NCI-H187 treated with DMSO at 0.1 percent for 48 hours (cell line): ENCODE measurements at regions not wholly inside any gene's neighbourhood (a gene's known extent, or its start where the extent isn't known, plus 50 kb on each side); places are given as distances from the start of the nearest gene placed in this dataset.
"Not testable (repeated sequence)": the region's sequence is repeated elsewhere in the genome, so short reads cannot be mapped to it uniquely, and the experiment has no call there.

ENCODE experiments used
- DNase-seq: peaks from one replicate; lab custom pipeline; 2025; lab: John Stamatoyannopoulos, UW

DNA sequence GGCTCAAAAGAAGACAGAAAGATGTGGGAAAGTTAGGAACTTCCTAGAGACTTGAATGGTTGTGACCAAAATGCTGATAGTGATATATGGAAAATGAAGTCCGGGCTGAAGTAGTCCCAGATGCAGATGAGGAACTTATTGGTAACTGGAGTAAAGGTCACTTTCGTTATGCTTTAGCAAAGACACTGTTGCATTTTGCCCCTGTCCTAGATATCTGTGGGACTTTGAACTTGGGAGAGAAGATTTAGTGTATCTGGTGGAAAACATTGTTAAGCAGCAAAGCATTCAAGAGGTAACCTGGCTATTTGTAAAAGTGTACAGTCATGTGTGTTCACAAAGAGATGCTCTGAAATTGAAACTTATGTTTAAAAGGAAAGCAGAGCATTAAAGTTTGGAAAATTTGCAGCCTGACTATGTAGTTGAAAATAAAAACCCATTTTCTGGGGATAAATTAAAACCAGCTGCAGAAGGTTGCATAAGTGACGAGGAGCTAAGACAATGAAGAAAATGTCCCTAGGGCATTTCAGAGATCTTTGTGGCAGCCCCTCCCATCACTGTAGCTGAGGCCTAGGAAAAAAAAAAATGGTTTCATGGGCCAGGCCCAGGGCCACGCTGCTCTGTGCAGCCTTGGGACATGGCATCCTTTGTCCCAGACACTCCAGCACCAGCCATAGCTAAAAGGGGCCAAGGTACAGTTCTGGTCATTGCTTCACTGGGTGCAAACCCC lies 1692.2 kb downstream of the HACE1 start:
- no peak for DNase-seq

DNA sequence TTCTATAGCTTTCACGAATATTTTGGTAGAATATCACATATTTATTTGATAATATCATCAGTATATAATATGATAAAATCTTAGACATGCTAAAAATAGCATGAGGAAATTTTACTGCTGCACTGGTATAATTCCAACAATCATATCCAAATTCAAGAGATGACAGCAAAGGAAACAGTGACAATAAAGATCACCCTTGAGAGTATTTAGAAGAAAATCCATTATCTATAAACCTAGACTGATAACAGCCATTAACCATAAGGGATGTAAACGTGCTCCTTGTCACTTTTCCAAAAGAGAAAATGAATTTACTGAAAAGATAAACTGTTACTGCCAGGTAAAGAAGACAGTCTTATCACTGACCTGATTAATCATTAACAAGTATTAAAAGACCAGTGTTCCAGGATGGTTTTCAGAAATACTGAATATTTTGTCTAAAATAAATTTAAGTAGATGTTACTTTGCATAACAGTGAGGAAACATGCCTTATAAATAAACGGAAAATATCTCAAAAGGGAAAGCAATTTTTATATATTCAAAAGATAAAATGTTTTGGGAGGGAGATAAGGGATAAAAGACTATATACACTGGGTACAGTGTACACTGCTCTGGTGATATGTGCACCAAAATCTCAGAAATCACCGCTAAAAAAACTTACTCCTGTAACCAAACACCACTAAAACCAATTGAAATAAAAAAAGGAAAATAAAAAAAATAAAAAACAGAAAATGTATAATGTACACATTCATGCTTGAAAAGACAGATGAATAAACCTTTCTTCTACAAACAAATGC lies 1704.7 kb downstream of the HACE1 start:
- DNase-seq, result no peak

DNA sequence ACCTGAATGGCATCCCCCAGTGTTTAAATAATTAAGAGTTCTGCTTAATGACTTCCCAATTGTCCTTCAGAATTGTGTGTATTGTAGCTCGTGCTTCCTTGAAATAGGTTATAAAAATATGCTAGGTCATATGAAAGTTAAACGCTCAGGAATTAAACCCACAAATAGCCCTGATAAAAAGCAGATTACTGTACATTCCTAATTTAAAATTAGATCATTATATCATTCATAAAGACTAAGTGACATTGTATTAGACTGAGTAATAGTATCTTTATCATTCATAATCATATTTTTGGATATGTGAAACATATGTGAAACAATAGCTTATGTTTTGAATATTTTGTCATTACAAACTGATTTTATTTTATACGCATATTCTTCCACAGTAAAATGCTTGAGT lies 1706.7 kb downstream of the HACE1 start:
- DNase-seq, result no peak

DNA sequence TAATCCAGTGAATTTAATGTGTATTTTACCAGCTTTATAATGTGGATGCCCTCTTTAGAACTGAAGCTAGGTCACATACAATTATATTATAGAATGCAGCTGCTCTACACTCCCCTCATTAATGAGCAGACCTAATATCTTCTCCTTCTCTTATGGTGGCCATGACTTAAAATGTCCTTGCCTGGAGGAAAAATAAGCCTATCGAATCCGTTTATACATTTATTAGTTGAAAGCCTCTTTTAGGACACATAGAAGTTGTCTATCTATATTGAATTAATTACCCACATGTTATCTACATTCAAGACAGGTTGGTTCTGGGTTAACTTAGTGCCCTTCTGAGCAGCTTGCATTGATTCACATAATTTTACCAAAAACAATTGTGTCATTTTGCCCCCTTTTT lies 1716.8 kb downstream of the HACE1 start:
- DNase-seq, result no peak

DNA sequence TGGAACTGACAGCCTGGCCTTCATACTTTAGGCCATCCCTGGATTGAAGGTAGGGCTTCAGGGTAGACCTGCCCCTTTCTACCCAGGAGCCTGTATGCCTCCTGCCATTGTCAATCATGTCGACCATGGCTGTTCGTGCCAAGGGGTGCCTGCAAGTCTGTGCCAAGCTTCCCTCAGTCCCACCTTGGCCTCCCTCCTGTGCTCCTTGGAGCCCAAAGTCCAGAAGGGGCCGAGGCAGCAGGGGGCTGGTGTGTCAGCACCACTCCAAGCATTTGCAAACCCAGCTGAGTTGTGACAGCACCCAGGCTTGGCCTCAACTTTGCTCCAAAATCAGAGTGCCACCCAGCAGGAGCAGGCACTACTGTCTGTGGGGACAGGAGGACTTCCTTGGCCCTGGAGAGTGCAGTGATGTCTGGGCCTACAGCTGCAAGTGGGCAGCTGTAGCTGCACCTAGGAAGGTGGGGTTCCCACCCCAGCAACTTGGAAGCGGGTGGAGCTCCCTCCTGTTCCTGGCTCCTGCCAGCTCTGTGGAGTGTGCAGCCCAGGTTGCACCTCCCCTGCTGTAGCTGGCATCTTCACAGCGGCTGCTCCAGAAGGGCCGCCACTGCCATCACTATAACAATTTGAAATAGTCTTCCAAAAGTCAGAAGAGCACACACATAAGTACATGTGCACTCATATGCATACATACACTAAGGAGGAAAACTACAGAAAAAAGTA lies 1719.3 kb downstream of the HACE1 start:
- no peak for DNase-seq

DNA sequence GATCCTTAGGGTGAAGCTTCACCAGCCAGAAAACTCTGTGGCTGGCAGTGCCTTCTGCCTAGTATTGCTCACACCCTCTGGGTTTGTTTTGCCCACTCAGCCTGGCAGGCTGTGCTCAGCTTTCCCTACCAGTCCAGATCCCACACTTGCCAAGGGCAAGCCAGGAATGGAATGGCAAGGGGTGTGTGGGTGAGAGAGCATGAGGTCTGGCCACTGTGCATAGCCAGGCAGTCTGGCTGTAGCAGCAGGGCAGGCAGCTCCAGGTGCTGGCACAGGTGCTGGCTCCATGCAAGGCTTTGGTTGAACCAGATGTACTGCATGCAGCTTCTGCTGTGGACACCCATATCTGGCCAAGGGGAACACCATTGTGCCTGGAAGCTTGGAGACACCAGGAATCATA lies 1720.3 kb downstream of the HACE1 start:
- DNase-seq, result no peak

DNA sequence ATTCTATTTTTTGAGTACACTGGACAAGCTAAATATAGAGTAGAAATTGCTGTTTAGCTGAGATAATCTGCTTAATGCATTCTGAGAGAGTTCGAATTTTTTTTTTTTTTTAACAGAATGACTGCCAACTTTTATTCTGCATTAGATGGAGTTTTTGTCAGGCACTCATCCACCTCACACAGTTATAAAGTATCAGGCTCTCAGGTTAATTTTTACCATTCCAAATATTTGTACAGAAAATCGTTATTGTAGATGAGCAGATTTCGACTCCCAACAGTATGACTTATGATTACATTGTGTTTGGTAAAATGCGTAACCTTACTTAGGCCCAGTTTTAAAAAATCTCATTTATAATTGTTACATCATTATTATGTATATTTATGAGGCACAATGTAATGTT lies 1731.0 kb downstream of the GRIK2 start:
- no peak for DNase-seq

DNA sequence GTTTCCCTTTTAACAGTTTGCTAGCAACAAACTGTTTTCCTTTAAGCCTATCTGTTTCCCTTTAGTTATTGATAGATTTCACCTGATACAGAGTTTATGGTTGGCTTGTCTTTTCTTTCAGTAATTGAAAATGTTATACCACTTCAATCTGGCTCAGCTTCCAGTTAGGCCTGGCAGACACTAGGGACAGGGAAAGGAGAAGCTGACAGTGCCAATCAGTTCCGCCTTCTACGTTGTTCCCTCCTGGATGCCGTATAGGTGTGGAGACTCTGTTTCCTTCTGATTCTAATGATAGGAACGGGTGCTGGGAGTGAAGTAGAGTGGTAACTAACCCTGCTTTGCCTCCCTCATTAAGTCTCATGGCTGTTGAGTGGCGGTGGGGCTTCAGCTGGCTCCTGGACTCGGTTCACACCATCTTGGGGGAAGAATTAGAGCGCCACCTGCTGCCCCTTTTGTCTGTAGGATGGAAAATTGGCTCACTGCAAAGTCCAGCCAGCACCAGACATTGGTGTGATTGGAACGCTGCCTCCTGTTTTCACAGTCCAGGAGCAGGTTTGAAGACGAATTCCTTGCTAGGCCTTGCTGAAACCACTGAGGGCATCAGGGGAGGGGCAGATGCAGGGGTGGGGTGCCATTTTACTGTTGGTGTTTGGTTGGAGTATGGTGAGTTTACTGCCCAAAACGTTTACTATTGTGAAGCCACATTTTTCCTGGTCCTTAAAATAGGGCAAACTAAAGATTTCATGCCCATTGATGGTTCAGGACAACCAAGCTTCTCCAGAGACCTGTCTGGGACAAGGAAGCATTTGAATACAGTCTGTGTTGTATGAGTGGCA lies 1729.5 kb downstream of the GRIK2 start:
- DNase-seq, result peak; percentile 6

DNA sequence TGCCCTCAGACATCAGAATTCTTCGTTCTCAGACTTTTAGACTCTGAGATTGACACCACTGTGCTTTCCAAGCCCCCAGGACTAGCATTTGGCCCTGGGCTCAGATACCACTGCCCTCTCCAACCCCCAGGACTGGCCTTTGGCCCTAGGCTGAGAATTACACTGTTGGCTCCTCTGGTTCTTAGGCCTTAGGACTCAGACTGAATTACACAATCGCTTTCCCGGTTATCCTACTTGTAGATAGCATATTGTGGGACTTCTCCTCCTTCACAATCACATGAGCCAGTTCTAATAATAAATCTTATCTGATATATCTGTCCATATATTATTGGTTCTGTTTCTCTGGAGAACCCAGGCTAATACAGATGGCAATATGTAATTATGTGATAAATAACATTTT lies 1725.5 kb downstream of the GRIK2 start:
- DNase-seq, result no peak

DNA sequence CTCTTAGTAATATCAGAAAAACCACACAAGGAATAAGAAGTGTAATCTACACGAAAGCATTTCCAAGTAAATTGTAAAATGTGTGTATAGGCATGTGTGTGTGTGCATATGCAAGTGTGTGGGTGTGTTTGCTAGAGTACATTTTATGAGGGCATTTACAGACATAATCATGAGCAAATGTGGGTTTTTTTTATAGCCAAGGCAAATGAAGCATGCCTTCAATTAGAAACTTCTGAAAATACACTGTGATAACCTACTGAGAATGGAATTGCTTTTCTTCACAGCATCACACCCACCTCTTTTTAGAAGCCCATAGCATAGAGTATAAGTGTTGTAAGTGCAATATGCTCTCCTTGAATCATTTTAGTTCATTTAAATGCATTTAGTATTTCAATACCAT lies 1721.1 kb downstream of the GRIK2 start:
- no peak for DNase-seq

DNA sequence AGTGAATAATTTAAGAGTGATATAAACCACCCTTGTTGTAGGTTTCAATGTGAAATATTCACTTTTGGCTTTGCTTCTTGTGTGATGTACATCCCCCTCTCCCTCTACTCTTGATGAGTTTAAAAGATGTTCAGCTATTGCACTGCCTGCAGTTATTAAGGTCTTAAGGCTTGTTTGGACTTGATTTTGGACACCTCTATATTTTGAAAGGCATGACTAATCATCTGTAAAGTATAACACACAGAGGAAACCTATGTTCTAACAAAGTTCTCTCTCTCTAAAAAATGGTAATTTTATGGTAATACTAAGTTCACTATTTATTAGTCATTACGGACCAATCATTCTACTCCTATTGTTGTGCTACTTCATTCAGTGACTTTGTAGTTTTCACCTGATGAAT lies 1719.9 kb downstream of the GRIK2 start:
- DNase-seq, result no peak

DNA sequence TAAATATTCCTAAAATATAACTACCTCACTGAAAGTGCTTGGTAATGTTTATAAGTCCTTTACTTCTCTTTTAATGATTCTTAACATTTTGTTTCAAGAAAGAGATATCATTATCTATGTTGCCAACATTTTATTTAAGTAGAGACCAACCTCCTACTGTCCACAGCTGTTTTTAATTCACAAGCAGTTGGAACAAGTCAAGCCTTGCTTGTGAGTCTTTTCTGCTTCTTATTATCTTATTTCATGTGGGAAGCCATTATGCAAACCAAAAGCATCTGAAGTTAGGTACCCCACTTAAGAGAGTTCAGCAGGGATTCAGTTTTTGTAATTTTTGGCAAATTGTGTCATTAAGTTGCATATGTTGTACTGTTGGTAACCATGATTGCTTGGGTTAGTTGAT lies 1714.5 kb downstream of the GRIK2 start:
- DNase-seq, result no peak

DNA sequence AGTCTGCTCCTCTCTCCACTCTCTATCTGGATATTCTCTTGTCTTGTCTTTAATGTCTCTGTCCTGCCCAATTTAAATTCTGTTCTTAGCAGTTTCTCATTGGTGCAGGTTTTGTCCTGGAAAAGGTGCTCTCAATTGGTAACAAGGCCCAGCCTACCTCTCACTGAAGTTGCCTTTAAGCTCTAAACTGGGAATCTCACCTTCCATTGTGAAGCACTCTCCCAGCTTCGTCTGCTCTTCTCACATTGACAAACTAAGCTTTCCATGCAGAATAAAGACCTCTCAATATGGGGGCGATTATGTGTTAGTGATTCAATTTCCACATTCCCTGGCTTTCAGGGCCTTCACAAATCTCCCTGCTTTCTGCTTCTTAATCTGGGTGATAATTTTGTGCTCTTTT lies 1712.2 kb downstream of the GRIK2 start:
- DNase-seq, result no peak

DNA sequence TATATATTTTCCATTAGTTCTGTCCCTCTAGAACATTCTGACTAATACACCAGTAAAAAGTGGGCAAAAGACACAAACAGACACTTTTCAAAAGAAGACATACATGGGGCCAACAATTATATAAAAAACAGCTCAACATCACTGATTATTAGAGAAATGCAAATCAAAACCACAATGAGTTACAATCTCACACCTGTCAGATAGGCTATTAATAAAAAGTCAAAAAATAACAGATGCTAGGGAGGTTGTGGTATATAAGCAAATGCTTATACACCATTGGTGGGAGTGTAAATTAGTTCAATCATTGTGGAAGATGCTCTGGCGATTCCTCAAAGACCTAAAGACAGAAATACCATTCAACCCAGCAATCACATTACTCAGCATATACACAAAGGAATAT lies 1707.8 kb downstream of the GRIK2 start:
- no peak for DNase-seq

DNA sequence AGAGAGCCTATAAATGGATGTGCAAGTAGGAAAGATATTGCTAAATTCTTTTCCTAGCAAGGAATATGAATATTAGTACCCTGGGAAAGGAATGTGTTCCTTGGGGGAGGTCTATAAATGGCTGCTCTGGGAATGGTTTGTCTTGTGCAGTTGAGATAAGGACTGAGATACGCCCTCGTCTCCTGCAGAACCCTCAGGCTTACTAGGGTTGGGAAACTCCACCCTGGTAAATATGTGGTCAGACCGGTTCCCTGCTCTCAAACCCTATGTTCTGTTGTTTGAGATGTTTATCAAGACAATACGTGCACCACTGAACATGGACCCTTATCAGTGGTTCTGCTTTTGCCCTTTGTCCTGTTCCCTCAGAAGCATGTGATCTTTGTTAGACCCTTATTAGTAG lies 1698.9 kb downstream of the GRIK2 start:
- not testable (repeated sequence) for DNase-seq

DNA sequence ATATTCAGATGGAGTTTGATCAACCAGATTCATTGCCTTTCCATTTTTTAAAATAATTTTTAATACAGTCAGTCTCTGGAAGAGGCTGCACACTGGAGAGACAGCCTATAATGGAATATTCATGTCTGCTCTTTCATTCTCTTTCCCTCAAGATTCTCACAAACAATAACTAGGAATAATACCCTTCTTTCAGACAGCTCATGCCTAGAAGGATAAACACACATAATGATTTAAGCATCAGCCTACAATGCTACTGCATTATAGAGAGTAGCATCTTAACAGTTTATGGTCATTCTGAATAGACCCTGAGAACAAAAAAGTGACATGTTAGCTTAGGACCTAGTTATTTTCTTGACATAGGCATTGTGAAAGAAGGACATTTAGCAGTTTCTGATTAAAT lies 1692.3 kb downstream of the GRIK2 start:
- no peak for DNase-seq

DNA sequence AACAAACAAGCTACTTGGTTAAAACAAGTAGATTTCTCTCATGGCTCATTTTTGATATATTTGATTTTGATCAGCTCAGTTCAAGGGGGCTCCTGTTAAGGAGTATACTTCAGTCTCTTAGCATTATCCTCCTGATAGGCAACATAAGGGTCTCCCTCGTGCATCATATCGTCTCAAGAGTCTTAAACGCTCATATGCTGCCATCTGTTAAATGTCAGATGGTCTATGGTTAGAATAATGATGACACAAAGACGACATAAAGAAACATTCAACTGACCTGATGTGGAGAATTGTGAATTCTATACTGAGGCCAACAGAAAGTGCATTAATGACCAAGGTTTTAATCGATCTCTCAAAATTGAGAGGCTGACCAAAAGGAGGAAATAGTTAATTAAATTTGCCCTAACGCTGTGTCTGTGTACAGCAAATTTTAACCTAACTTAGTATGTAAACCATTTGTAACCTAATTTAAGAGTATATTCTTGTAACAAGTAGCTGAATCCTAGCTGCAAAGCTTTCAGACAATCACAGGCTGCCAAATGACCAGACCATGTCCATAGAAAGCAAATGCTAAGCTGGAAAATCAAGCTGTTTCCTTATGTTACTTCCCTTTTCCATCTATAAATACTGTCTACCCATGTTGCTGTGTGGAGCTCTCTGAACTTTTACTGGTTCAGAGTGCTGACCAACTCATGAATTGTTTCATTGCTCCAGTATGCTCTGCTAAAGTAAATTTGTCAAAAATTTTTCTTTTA lies 1688.5 kb downstream of the GRIK2 start:
- no peak for DNase-seq

DNA sequence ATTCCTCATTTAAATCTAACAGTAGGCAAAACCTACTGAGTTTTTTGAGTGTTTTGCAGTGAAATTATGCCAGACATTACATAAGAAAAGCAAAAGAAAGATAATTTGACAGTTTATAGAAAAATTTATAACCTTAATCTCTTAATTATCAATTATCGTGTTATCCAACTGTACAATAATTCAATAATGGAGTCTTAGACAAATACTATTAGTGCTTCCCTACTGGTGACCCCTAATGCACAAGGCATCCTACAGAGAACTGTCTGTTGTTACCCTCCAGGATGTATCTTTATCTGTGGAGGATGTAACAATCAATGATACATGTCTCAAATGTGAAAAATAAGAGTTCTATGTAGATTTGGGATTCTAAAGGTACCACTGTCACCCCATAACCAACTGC lies 1687.6 kb downstream of the GRIK2 start:
- DNase-seq, result no peak

DNA sequence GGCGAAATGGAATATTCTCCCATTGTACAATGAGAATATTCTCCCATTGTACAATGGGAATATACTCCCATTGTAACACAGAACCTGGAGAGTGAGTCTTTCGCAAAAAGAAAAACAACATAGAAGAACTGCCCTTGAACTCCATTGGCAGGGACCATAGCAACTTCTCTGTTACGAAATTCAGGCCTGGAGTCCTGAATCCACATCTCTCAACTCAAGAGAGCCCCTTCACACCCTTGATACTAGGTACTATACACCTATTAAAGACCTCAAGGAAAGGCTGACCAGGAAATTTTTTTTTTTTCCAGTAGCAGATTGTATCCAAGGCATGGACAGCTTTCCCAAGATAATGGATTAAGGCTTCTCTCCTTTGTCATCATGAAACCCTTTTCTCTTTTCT lies 1687.0 kb downstream of the GRIK2 start:
- no peak for DNase-seq

DNA sequence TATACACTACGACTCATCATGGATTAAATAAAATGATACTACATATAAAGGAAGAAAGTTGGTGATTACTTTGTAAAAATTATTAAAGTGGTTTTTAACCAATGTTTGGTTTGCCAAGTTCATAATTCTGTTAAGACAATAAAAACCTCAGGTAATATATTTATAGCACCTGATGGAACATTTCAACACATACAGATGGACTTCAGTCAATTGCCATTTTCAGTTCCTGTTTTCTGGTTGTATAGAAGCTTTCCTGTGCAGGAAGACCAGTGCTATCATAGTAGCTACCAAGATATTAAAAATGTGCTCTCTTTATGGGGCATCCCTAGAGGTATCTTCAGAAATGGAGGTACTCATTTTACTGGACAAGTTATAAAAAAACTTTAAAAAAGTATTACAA lies 1686.4 kb downstream of the GRIK2 start:
- no peak for DNase-seq

DNA sequence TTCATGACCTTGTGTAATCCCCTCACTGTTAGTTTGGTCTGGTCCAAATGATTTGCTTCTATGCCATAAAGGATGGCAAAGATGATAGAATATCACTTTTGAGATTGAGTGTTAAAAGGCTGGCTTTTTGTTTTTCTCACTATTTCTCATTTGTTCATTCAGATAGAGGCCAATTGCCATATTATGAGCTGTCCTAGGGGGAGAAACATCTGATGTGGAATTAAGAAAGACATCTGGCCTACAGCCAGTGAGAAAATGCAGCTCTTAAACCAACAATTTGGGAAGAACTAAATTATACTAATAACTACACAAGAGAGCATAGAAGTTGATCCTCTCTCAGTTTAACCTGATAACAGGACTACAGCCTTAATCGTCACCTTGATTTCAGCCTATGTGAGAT lies 1668.6 kb downstream of the GRIK2 start:
- DNase-seq, result no peak
